ENCODE measurements at regions not wholly inside any gene's neighbourhood (a gene's known extent, or its start where the extent isn't known, plus 50 kb on each side); places are given as distances from the start of the nearest gene placed in this dataset.
"Not testable (repeated sequence)": the region's sequence is repeated elsewhere in the genome, so short reads cannot be mapped to it uniquely, and the experiment has no call there.

GRCh38 chr10:120798276-120798675, 52.9 kb upstream of the WDR11 start:
- TF ChIP-seq POLR2AphosphoS5 (IDR thresholded peaks at IDR 0.05; ENCODE audit: borderline replicate concordance, low read depth, low read length); EZH2 (IDR thresholded peaks at IDR 0.05); FOXP2 (optimal IDR thresholded peaks at IDR 0.05; ENCODE audit: control extremely low read depth, extremely low read length, insufficient read depth): not testable (repeated sequence)
